ENCODE measurements at regions not wholly inside any gene's neighbourhood (a gene's known extent, or its start where the extent isn't known, plus 50 kb on each side); places are given as distances from the start of the nearest gene placed in this dataset.

DNA sequence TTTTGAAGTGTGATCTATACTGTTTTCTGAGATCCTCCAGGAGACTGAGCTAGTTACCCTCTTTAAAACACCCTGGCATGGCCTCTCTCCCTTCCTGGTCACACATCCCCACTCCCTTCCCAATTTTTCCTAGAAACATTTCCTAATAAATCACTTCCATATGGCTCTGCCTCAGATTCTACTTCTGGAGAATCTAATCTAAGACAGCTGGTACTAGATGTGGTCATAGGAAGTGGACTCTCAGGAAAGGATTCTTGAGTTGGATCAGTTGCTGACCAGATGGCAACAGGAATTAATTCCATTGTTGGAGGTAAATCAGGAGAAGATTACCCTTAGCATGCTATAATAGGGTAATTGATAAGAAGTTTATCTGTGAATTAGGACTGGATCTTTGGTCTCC, 310.5 kb downstream of the SATB2 start:
- TF ChIP-seq, protein P1, sequence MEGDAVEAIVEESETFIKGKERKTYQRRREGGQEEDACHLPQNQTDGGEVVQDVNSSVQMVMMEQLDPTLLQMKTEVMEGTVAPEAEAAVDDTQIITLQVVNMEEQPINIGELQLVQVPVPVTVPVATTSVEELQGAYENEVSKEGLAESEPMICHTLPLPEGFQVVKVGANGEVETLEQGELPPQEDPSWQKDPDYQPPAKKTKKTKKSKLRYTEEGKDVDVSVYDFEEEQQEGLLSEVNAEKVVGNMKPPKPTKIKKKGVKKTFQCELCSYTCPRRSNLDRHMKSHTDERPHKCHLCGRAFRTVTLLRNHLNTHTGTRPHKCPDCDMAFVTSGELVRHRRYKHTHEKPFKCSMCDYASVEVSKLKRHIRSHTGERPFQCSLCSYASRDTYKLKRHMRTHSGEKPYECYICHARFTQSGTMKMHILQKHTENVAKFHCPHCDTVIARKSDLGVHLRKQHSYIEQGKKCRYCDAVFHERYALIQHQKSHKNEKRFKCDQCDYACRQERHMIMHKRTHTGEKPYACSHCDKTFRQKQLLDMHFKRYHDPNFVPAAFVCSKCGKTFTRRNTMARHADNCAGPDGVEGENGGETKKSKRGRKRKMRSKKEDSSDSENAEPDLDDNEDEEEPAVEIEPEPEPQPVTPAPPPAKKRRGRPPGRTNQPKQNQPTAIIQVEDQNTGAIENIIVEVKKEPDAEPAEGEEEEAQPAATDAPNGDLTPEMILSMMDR (IDR thresholded peaks at IDR 0.05) = no peak
- TF ChIP-seq POLR2A (IDR thresholded peaks at IDR 0.05) = no peak
